GM23248 (cell line): ENCODE measurements at regions not wholly inside any gene's neighbourhood (a gene's known extent, or its start where the extent isn't known, plus 50 kb on each side); places are given as distances from the start of the nearest gene placed in this dataset.

Experiments used
- EZH2 ChIP-seq: fragments of 200-600 bp; sonication (generic); IDR thresholded peaks from 2 replicates; pipeline ENCODE4 v1.6.1; 2018; ENCODE audit warnings: antibody characterized with exemption, mild to moderate bottlenecking; ENCODE audit not compliant: insufficient read depth, poor library complexity, severe bottlenecking
- EZH2phosphoT487 ChIP-seq: fragments of 200-600 bp; sonication (generic); IDR thresholded peaks from 2 replicates; pipeline ENCODE4 v1.6.1; 2018; ENCODE audit warnings: antibody characterized with exemption, moderate library complexity, mild to moderate bottlenecking, low read depth; ENCODE audit not compliant: insufficient read depth

- TF ChIP-seq EZH2 (no peak), EZH2phosphoT487 (no peak)
Observed at GRCh38 chr6:126433927-126434326, 94.0 kb downstream of the CENPW start.
